GM23338 (cell line): ENCODE measurements at regions not wholly inside any gene's neighbourhood (a gene's known extent, or its start where the extent isn't known, plus 50 kb on each side); places are given as distances from the start of the nearest gene placed in this dataset.

Experiments used
- ATAC-seq: fragments of 200-7000 bp; cut with Tn5 transposase; 3 replicates; pipeline ENCODE4 v1.9.1; 2020
- DNase-seq: peaks from one replicate; pipeline ENCODE4 v3.0.0-alpha.2; 2015; ENCODE audit warnings: low spot score
- H2AFZ ChIP-seq: fragments of 200-600 bp; sonication (generic); 2 replicates; pipeline ENCODE4 v1.8.0; 2016; ENCODE audit warnings: antibody characterized with exemption, mild to moderate bottlenecking, moderate library complexity
- H3F3A ChIP-seq: fragments of 200-600 bp; sonication (generic); replicated peaks from 2 replicates; pipeline ENCODE4 v1.8.0; 2017; ENCODE audit warnings: antibody characterized with exemption, mixed run types, low read depth
- H3K27ac ChIP-seq: fragments of 200-600 bp; sonication (generic); 2 replicates; pipeline ENCODE4 v1.6.1; 2016; ENCODE audit warnings: low read depth
- H3K27me3 ChIP-seq: fragments of 200-600 bp; sonication (generic); 2 replicates; pipeline ENCODE4 v1.8.0; 2016; ENCODE audit warnings: mild to moderate bottlenecking, mixed run types, moderate library complexity; ENCODE audit not compliant: insufficient read depth
- H3K36me3 ChIP-seq: fragments of 200-600 bp; sonication (generic); 2 replicates; pipeline ENCODE4 v1.8.0; 2016; ENCODE audit warnings: mild to moderate bottlenecking; ENCODE audit not compliant: insufficient read depth
- H3K4me1 ChIP-seq: fragments of 200-600 bp; sonication (generic); 2 replicates; pipeline ENCODE4 v1.8.0; 2016; ENCODE audit warnings: mild to moderate bottlenecking, moderate library complexity; ENCODE audit not compliant: insufficient read depth
- H3K4me2 ChIP-seq: fragments of 200-600 bp; sonication (generic); 2 replicates; pipeline ENCODE4 v1.7.1; 2017; ENCODE audit warnings: mixed run types
- H3K4me3 ChIP-seq: fragments of 200-600 bp; sonication (generic); 2 replicates; pipeline ENCODE4 v1.6.1; 2016; ENCODE audit warnings: mixed run types
- H3K79me2 ChIP-seq: fragments of 200-600 bp; sonication (generic); replicated peaks from 2 replicates; pipeline ENCODE4 v1.8.0; 2017; ENCODE audit warnings: mild to moderate bottlenecking; ENCODE audit not compliant: insufficient read depth
- H3K9me2 ChIP-seq: fragments of 200-600 bp; sonication (generic); 2 replicates; pipeline ENCODE4 v1.8.0; 2017; ENCODE audit not compliant: insufficient read depth
- H4K20me1 ChIP-seq: fragments of 200-600 bp; sonication (generic); replicated peaks from 2 replicates; pipeline ENCODE4 v1.8.0; 2017; ENCODE audit warnings: mild to moderate bottlenecking; ENCODE audit not compliant: insufficient read depth
- H3K27ac Mint-ChIP-seq: 2 replicates; pipeline ENCODE4 v1.8.0; 2020; ENCODE audit warnings: inconsistent platforms, mild to moderate bottlenecking, moderate library complexity, mixed read lengths
- H3K27me3 Mint-ChIP-seq: 3 replicates; pipeline ENCODE4 v1.8.0; 2022; ENCODE audit warnings: low read depth, mild to moderate bottlenecking, moderate library complexity, mixed read lengths, inconsistent platforms; ENCODE audit not compliant: insufficient read depth, poor library complexity
- H3K36me3 Mint-ChIP-seq: 3 replicates; pipeline ENCODE4 v1.8.0; 2021; ENCODE audit warnings: low read depth, mild to moderate bottlenecking, inconsistent platforms, moderate library complexity, mixed read lengths
- H3K4me1 Mint-ChIP-seq: 3 replicates; pipeline ENCODE4 v1.8.0; 2020; ENCODE audit warnings: mild to moderate bottlenecking, inconsistent platforms, mixed read lengths
- H3K4me3 Mint-ChIP-seq: 3 replicates; pipeline ENCODE4 v1.8.0; 2021; ENCODE audit warnings: moderate library complexity, mild to moderate bottlenecking, inconsistent platforms, mixed read lengths
- H3K9me3 Mint-ChIP-seq: 3 replicates; pipeline ENCODE4 v1.8.0; 2020; ENCODE audit warnings: moderate library complexity, mild to moderate bottlenecking, inconsistent platforms, mixed read lengths
- CREB1 ChIP-seq: fragments of 250-450 bp; sonication (Bioruptor Pico); IDR thresholded peaks from 2 replicates; pipeline ENCODE4 v1.5.0; 2020; ENCODE audit warnings: low read depth, mild to moderate bottlenecking, moderate library complexity
- CTCF ChIP-seq, 2 experiments: fragments of 200-600 bp in 1 of 2; sonication (generic) in 1 of 2; conservative IDR thresholded peaks; 2 replicates each; pipeline versions ENCODE4 v1.5.1 to v1.6.1; 2016 to 2017; ENCODE audit warnings: antibody characterized with exemption in 2 of 2, low read depth in 2 of 2, mild to moderate bottlenecking in 2 of 2, moderate library complexity in 1 of 2
- ETS1 ChIP-seq: IDR thresholded peaks from 2 replicates; pipeline ENCODE4 v1.6.1; 2016; ENCODE audit warnings: antibody characterized with exemption
- EZH2 ChIP-seq: fragments of 200-600 bp; sonication (generic); IDR thresholded peaks from one replicate; pipeline ENCODE4 v1.8.0; 2017; ENCODE audit warnings: antibody characterized with exemption, mild to moderate bottlenecking, low read depth; ENCODE audit not compliant: unreplicated experiment
- EZH2phosphoT487 ChIP-seq: fragments of 200-600 bp; sonication (generic); IDR thresholded peaks from one replicate; pipeline ENCODE4 v1.8.1; 2018; ENCODE audit warnings: antibody characterized with exemption; ENCODE audit not compliant: unreplicated experiment
- JUNB ChIP-seq: IDR thresholded peaks from one replicate; pipeline ENCODE4 v1.6.1; 2016; ENCODE audit warnings: antibody characterized with exemption; ENCODE audit not compliant: unreplicated experiment
- NANOG ChIP-seq: IDR thresholded peaks from 2 replicates; pipeline ENCODE4 v1.6.1; 2016; ENCODE audit warnings: antibody characterized with exemption, borderline replicate concordance
- POLR2AphosphoS5 ChIP-seq: IDR thresholded peaks from 2 replicates; pipeline ENCODE4 v1.6.1; 2016; ENCODE audit warnings: antibody characterized with exemption, low read depth
- REST ChIP-seq: IDR thresholded peaks from one replicate; pipeline ENCODE4 v1.6.1; 2018; ENCODE audit warnings: antibody characterized with exemption; ENCODE audit not compliant: unreplicated experiment
- ZNF114 ChIP-seq: fragments of 250-450 bp; sonication (Bioruptor Pico); IDR thresholded peaks from 2 replicates; pipeline ENCODE4 v1.5.0; 2020; ENCODE audit warnings: mild to moderate bottlenecking, moderate library complexity

- Histone ChIP-seq H3K4me1 (peaks cover 28% of the 10 kb centered on the region), H2AFZ (no peak overlapping the region), H3K36me3 (no peaks in the 10 kb centered on the region), H3K79me2 (no peaks in the 10 kb centered on the region), H3K4me2 (peak overlapping the region; percentile 61), H3F3A (no peaks in the 10 kb centered on the region), H3K4me3 (no peak overlapping the region), H3K9me2 (no peaks in the 10 kb centered on the region), H3K27me3 (peaks cover 57% of the 10 kb centered on the region), H3K27ac (no peak overlapping the region), H4K20me1 (no peaks in the 10 kb centered on the region)
- Mint-ChIP-seq H3K36me3 (no peaks in the 10 kb centered on the region; the same call in 2 of the 3 replicates), H3K27me3 (peaks cover 74% of the 10 kb centered on the region), H3K4me3 (no peak overlapping the region), H3K4me1 (peaks cover 36% of the 10 kb centered on the region), H3K27ac (no peak overlapping the region), H3K9me3 (no peaks in the 10 kb centered on the region; the same call in 2 of the 3 replicates)
- no peak for TF ChIP-seq EZH2
- no peak for TF ChIP-seq POLR2AphosphoS5
- no peak for TF ChIP-seq EZH2phosphoT487
- no peak for TF ChIP-seq REST
- no peak for TF ChIP-seq NANOG
- no peak for TF ChIP-seq ETS1
- TF ChIP-seq ZNF114, result no peak
- TF ChIP-seq JUNB, result no peak
- TF ChIP-seq CREB1 (CRISPR knock-in tag), result no peak
- TF ChIP-seq CTCF (conservative IDR thresholded peaks at IDR 0.05; ENCODE audit: low read depth in 2 of 2), result no peak
- DNase-seq, result no peak
- no peak for ATAC-seq
Measured at GRCh38 chr2:157931542-157931941, 55.4 kb upstream of the ACVR1 start.

GRCh38 chr2:157930728-157931127, 54.6 kb upstream of the ACVR1 start:
- H3K27ac Mint-ChIP-seq, result no peak overlapping the region
- H3K27me3 Mint-ChIP-seq, result peaks cover 66% of the 10 kb centered on the region
- H3K9me3 Mint-ChIP-seq, result no peaks in the 10 kb centered on the region; the same call in 2 of the 3 replicates
- Histone ChIP-seq H4K20me1 (no peaks in the 10 kb centered on the region), H3K36me3 (no peaks in the 10 kb centered on the region), H3K9me2 (no peaks in the 10 kb centered on the region), H3K4me3 (no peak overlapping the region), H3K27me3 (peaks cover 49% of the 10 kb centered on the region), H2AFZ (no peak overlapping the region), H3K79me2 (no peaks in the 10 kb centered on the region), H3K27ac (no peak overlapping the region), H3K4me2 (no peak overlapping the region), H3K4me1 (peaks cover 28% of the 10 kb centered on the region), H3F3A (no peaks in the 10 kb centered on the region)
- peaks cover 36% of the 10 kb centered on the region for H3K4me1 Mint-ChIP-seq
- DNase-seq (no peak), ATAC-seq (no peak)
- no peak overlapping the region for H3K4me3 Mint-ChIP-seq
- no peaks in the 10 kb centered on the region; the same call in 2 of the 3 replicates for H3K36me3 Mint-ChIP-seq
- TF ChIP-seq ETS1, result no peak
